Esophagus (tissue), 2 donors: ENCODE measurements at regions not wholly inside any gene's neighbourhood (a gene's known extent, or its start where the extent isn't known, plus 50 kb on each side); places are given as distances from the start of the nearest gene placed in this dataset.
A peak's percentile ranks its signal among the peaks of the same experiment; 100 is the strongest.

Experiments
- H3K27ac ChIP-seq, 2 donors: one replicate each; pipeline ENCODE4 v1.5.1; 2013; ENCODE audit warnings: low read depth in 2 of 2, mild to moderate bottlenecking in 2 of 2, inconsistent platforms in 1 of 2, low read length in 1 of 2, moderate library complexity in 1 of 2
- H3K27me3 ChIP-seq, 2 donors: one replicate each; pipeline ENCODE4 v1.6.1; 2013; ENCODE audit warnings: low read length in 2 of 2, control low read depth in 1 of 2, mild to moderate bottlenecking in 1 of 2; ENCODE audit not compliant: insufficient read depth in 2 of 2, control insufficient read depth in 1 of 2
- H3K36me3 ChIP-seq, 2 donors: one replicate each; pipeline ENCODE4 v1.6.1; 2013; ENCODE audit warnings: low read length in 1 of 2; ENCODE audit not compliant: control insufficient read depth in 2 of 2, insufficient read depth in 2 of 2
- H3K4me1 ChIP-seq, 2 donors: one replicate each; pipeline ENCODE4 v1.6.1; 2013; ENCODE audit warnings: low read length in 1 of 2; ENCODE audit not compliant: control insufficient read depth in 2 of 2, insufficient read depth in 2 of 2
- H3K4me3 ChIP-seq, 2 donors: one replicate each; pipeline ENCODE4 v1.5.1; 2013; ENCODE audit warnings: low read length in 2 of 2, mild to moderate bottlenecking in 2 of 2, low read depth in 1 of 2, moderate library complexity in 1 of 2
- H3K9me3 ChIP-seq, 2 donors: one replicate each; pipeline ENCODE4 v1.6.1; 2013; ENCODE audit warnings: mild to moderate bottlenecking in 2 of 2, low read depth in 1 of 2, low read length in 1 of 2, moderate library complexity in 1 of 2; ENCODE audit not compliant: control insufficient read depth in 2 of 2, insufficient read depth in 1 of 2
- WGBS, 2 donors: extraction: QIAGEN DNeasy Blood & Tissue Kit; methylation state at CpG; one replicate each; pipeline ENCODE4 v1.1.7; 2013; 5-methylcytosine and 5-hydroxymethylcytosine counted together
- donor health status: healthy with polysubstance abuse.
- donor health status: Bipolar disorder and iron deficiency.

- no peaks in the 10 kb centered on the region for H3K4me1 ChIP-seq
- H3K27ac ChIP-seq: no peak overlapping the region
- H3K36me3 ChIP-seq: no peaks in the 10 kb centered on the region
- H3K9me3 ChIP-seq: no peaks in the 10 kb centered on the region
- no peak overlapping the region for H3K4me3 ChIP-seq
- no peaks in the 10 kb centered on the region for H3K27me3 ChIP-seq
Measured at GRCh38 chr4:159045321-159045720, 57.6 kb upstream of the RAPGEF2 start.

GRCh38 chr4:159046683-159047082 lies 56.2 kb upstream of the RAPGEF2 start:
- no peak overlapping the region for H3K4me3 ChIP-seq
- 76 to 78% methylated on average over 6 of the region's 6 CpGs for WGBS, 2 donors
- H3K27me3 ChIP-seq: no peaks in the 10 kb centered on the region
- H3K4me1 ChIP-seq: no peaks in the 10 kb centered on the region
- no peaks in the 10 kb centered on the region for H3K36me3 ChIP-seq
- no peaks in the 10 kb centered on the region for H3K9me3 ChIP-seq
- no peak overlapping the region for H3K27ac ChIP-seq

DNA sequence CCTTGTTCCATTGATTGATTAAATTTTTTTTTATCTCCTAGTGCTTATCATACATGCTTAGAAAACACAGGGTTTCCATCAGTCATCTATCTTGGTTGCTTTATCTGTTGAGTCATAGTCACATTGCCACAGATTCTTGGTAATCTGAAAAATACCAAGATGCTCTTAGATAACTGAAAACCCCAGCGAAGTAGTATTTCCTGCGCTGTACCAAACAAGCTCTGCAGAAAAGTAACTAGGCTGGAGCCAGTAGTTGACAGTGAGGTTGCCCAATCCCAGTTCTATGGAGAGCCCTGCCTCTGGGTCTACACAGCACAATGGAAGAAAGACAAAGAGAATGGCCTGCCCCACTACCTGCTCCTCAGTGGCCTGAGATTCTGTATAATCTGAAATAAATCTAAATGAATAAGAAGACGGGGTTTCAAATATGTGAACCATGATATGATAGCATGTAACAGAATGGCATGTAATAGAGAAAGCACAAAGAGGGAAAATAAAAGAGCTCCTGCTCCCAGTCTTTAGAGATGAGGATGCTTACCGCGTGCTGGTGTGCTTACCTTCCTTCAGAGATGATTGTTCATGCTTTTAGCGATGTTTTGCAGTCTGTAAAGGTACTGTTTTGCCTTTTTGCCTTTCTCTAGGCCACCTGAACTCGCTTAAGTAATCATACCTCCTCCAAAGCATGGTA lies 55.3 kb upstream of the RAPGEF2 start:
- Histone ChIP-seq H3K27ac (no peak overlapping the region), H3K4me3 (no peak overlapping the region)
- WGBS, 2 donors: 69% methylated on average over 7 of the region's 7 CpGs

DNA sequence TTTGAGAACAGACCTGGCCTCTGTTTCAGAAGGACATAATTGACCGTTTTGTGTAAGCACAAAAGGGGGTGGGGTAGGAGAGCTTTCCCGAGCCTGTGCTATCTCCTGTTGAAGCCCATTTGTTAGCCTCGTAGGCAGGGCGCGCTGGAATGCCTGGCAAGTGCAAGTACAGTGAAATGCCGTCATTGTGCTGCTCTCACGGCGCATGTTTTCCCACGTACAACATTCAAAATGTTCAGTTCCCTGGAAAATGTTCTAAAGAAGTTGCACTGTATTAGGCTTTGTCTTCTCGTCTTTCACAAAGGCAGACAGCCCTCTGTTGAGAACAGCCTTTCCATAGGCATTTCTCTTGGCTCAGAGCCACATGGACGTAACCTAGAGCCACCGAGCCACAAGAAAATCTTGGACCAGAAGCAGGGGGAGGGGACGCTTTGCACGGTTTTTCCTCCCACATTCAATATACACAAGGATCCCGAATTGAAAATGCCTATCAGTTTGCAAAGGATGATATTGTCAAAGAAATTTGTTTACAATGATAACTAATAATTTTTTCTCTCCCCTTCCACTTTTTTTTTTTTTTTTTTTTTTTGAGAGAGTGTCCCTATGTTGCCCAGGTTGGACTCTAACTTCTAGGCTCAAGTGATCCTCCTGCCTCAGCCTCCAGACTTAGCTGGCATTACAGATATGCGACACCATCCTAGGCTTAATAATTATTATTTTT lies 54.6 kb upstream of the RAPGEF2 start:
- WGBS, 2 donors: 20 to 32% methylated on average over 16 of the region's 16 CpGs

More for the DNA sequence above, 55.3 kb upstream of the RAPGEF2 start:
- Histone ChIP-seq H3K4me1 (no peaks in the 10 kb centered on the region), H3K9me3 (no peaks in the 10 kb centered on the region), H3K36me3 (no peaks in the 10 kb centered on the region), H3K27me3 (no peaks in the 10 kb centered on the region)

DNA sequence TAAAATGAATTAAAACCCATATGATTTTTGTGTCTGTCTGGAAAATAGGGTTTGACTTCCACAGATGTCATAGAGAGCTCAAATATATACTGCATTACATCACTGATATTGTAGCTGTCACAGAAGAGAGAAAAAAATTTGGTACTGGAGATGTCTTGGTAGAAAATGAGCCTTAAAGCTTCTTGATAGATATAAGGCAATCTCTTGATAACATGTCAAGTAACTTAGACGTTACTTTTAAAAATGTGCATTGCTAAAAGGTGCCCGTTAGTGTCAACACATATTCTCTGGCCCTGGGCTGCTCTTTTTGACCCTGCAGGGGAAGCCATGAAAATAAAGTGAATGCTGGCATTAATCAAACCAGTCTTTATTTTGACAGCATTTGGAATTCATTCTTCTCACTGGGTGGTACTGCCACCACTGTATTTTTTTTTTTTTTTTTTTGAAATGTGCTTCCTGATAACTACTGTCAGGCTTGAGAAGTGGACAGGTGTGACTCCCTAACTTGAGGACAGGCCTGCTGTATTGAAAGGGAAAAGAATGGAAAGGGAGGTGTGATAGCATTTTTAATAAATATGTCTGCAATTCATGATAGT lies 53.0 kb upstream of the RAPGEF2 start:
- no peaks in the 10 kb centered on the region for H3K27me3 ChIP-seq

More for the DNA sequence above, 54.6 kb upstream of the RAPGEF2 start:
- H3K36me3 ChIP-seq: no peaks in the 10 kb centered on the region
- H3K27me3 ChIP-seq: no peaks in the 10 kb centered on the region
- no peak overlapping the region for H3K27ac ChIP-seq
- H3K4me3 ChIP-seq: peak overlapping the region in 1 of 2 donors; percentile 33
- H3K4me1 ChIP-seq: no peaks in the 10 kb centered on the region
- H3K9me3 ChIP-seq: no peaks in the 10 kb centered on the region

DNA sequence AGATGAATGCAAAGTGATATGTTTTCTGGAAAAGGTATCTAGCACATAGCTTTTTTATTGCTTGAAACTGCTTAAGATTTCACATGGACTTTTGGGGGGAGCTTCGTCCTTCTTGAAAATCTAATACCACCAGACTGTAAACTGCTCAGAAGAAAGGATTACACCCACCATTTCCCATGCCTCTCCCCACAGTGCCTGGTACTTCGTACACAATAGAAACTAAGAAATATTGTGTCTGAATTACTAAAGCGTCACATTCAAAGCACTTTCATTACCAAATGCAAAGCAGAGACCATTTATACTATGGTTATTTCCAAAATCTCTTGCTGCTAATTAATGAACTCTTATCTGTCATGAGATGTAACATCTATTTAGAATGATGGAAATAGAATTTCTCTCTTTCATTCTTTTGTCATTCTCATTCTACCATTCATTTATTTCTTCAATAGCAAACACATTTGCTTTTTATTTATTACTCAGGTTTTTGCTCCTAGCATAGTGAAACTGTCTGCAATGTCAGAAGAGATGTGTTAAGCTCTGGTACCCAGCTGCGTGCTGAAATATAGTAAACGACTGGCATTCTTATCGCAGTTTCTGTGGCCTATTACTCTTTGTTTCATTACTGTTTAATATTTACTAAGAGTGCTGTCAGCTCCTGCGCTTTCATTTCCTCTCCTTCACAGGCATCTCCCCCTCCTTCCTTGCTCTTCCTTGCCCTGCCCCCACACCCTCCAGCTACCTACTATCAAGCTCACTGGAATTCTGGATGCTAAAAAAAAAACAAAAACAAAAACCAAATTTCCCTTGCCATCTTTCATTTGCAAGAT lies 51.4 kb upstream of the RAPGEF2 start:
- Histone ChIP-seq H3K4me3 (no peak overlapping the region), H3K27me3 (no peaks in the 10 kb centered on the region), H3K4me1 (no peaks in the 10 kb centered on the region), H3K9me3 (no peaks in the 10 kb centered on the region), H3K27ac (no peak overlapping the region), H3K36me3 (no peaks in the 10 kb centered on the region)
- 61 to 62% methylated on average over 7 of the region's 7 CpGs for WGBS, 2 donors

More for the DNA sequence above, 53.0 kb upstream of the RAPGEF2 start:
- H3K4me3 ChIP-seq: no peak overlapping the region
- H3K9me3 ChIP-seq: no peaks in the 10 kb centered on the region
- WGBS, 2 donors: 70 to 78% methylated on average over 2 of the region's 2 CpGs
- no peaks in the 10 kb centered on the region for H3K36me3 ChIP-seq
- no peak overlapping the region for H3K27ac ChIP-seq
- no peaks in the 10 kb centered on the region for H3K4me1 ChIP-seq

DNA sequence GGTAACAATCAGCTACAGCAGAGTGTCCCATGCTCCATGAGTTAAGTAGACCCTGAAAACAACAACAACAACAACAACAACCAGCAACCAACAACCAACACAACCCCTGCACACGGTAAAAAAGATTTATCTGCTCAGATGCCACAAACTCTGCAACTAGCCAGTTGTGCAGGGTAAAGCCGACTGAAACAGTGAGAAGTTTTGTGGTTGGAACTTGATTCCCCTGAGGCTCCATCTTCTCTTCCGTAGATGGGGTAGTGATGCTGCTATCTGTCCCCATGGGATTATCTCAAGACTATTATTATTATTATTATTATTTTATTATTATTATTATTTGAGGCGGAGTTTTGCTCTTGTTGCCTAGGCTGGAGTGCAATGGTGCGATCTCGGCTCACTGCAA lies 50.6 kb upstream of the RAPGEF2 start:
- Histone ChIP-seq H3K4me3 (no peak overlapping the region), H3K36me3 (no peaks in the 10 kb centered on the region), H3K27ac (no peak overlapping the region), H3K27me3 (no peaks in the 10 kb centered on the region), H3K4me1 (no peaks in the 10 kb centered on the region), H3K9me3 (no peaks in the 10 kb centered on the region)
- 90 to 93% methylated on average over 6 of the region's 6 CpGs for WGBS, 2 donors
